ENCODE measurements at regions not wholly inside any gene's neighbourhood (a gene's known extent, or its start where the extent isn't known, plus 50 kb on each side); places are given as distances from the start of the nearest gene placed in this dataset.

DNA sequence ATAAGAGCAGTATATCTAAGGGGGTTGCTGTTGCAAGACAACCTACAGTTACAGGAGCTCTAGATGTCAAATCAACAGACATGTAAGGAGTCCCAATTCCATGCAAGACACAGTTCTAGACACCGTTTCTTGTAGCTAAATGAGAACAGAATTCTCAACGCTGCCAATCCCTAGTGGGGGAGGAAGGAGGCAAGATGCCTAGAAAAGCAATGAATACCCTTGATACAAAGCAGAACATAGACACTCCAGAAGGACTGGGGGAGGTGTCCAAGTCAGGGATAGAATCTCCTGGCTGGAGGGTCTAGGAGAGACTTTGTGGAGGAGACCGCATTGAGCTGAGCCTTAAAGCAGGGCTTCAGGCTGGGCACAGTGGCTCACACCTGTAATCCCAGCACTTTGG lies 280.2 kb downstream of the BUD13 start:
- intact Hi-C loops (cut with DNase I), result no loop called here
- Histone ChIP-seq H3K27ac (no peak overlapping the region), H3K27me3 (no peaks in the 10 kb centered on the region)

DNA sequence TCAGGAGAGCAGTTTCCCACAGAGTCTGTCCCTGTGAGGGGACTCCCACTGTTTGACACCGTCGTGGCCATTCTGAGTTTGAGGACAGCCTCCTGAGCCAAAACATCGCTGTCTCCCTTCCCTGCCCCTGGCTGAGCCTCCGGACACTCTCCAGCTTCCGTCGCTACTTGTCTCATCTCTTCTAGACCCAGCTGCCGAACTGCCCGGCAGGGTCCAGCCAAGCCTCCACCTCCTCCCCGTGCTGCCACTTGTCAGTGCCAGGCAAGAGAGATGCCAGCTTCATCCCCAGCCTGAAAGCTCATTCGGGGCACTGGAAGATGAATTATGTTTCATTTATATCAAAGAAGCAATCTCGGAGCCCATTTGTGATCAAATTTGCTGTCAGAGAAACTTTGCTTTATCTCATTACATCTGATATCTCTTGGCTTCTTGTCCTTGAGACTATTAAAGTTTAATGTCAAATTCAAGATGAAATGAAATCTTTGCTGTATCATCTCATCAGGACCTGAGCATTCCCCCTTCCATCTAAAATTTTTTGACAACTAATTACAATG lies 283.9 kb downstream of the BUD13 start:
- intact Hi-C loops (cut with DNase I), result no loop called here
- Histone ChIP-seq H3K27ac (no peak overlapping the region), H3K36me3 (no peaks in the 10 kb centered on the region), H3K9me3 (no peaks in the 10 kb centered on the region), H3K27me3 (no peaks in the 10 kb centered on the region), H3K4me3 (no peak overlapping the region), H3K4me1 (no peaks in the 10 kb centered on the region)
- no peak for DNase-seq (ENCODE audit: low spot score in 2 of 2)
- TF ChIP-seq, protein P1, sequence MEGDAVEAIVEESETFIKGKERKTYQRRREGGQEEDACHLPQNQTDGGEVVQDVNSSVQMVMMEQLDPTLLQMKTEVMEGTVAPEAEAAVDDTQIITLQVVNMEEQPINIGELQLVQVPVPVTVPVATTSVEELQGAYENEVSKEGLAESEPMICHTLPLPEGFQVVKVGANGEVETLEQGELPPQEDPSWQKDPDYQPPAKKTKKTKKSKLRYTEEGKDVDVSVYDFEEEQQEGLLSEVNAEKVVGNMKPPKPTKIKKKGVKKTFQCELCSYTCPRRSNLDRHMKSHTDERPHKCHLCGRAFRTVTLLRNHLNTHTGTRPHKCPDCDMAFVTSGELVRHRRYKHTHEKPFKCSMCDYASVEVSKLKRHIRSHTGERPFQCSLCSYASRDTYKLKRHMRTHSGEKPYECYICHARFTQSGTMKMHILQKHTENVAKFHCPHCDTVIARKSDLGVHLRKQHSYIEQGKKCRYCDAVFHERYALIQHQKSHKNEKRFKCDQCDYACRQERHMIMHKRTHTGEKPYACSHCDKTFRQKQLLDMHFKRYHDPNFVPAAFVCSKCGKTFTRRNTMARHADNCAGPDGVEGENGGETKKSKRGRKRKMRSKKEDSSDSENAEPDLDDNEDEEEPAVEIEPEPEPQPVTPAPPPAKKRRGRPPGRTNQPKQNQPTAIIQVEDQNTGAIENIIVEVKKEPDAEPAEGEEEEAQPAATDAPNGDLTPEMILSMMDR (IDR thresholded peaks at IDR 0.05), result no peak

More for the DNA sequence above, 280.2 kb downstream of the BUD13 start:
- TF ChIP-seq, protein P1 (IDR thresholded peaks at IDR 0.05), result no peak
- DNase-seq (ENCODE audit: low spot score in 2 of 2), result no peak
- no peaks in the 10 kb centered on the region for H3K36me3 ChIP-seq
- H3K4me1 ChIP-seq, result no peaks in the 10 kb centered on the region
- no peak overlapping the region for H3K4me3 ChIP-seq
- no peaks in the 10 kb centered on the region for H3K9me3 ChIP-seq

DNA sequence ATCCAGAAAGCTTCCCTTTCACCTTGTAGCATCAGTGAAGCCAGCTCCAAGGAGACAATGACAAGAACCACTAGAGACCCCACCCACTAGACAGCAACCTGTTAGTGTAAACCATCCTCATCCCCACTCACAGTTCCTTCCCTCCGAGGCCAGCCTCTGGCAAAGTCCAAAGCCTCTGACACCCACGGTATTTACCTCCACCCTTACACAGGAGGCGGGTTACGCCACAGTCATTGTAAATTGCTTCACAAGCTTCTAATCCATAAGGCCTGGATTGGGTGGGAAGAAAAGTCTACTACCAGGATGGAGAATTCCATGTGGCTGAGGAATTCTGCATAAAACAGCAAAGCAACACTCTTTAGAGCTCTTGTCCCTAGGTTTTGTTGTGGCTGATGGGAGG lies 287.4 kb downstream of the BUD13 start:
- no peaks in the 10 kb centered on the region for H3K27me3 ChIP-seq
- TF ChIP-seq, protein P1 (IDR thresholded peaks at IDR 0.05), result no peak
- H3K27ac ChIP-seq, result no peak overlapping the region
- H3K9me3 ChIP-seq, result no peaks in the 10 kb centered on the region
- intact Hi-C loops (cut with DNase I), result no loop called here
- no peaks in the 10 kb centered on the region for H3K4me1 ChIP-seq
- no peaks in the 10 kb centered on the region for H3K36me3 ChIP-seq
- DNase-seq (ENCODE audit: low spot score in 2 of 2), result no peak
- H3K4me3 ChIP-seq, result no peak overlapping the region

DNA sequence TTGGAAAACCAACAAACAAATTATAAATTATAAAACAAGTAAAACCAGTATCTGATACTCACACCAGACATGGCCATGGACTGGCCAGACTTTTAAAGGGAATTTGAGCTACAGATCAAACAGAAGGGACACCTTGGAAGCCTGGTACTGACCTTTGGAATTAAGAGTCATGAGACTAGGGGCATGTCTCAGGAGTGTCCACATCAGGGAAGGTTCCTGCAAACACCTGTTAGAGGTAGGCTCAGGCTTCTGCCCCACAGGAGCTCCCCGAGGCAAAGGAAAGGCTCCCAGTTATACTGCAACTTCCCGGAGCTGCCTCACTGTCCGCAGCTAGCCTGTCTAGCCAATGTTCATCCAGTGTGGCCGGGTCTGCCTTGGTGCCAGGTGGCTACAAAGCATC lies 290.1 kb downstream of the BUD13 start:
- Histone ChIP-seq H3K27me3 (no peaks in the 10 kb centered on the region), H3K9me3 (no peaks in the 10 kb centered on the region), H3K4me1 (no peaks in the 10 kb centered on the region), H3K27ac (no peak overlapping the region), H3K36me3 (no peaks in the 10 kb centered on the region), H3K4me3 (no peak overlapping the region)
- TF ChIP-seq, protein P1 (IDR thresholded peaks at IDR 0.05), result no peak
- no peak for DNase-seq (ENCODE audit: low spot score in 2 of 2)
- intact Hi-C loops (cut with DNase I), result no loop called here

DNA sequence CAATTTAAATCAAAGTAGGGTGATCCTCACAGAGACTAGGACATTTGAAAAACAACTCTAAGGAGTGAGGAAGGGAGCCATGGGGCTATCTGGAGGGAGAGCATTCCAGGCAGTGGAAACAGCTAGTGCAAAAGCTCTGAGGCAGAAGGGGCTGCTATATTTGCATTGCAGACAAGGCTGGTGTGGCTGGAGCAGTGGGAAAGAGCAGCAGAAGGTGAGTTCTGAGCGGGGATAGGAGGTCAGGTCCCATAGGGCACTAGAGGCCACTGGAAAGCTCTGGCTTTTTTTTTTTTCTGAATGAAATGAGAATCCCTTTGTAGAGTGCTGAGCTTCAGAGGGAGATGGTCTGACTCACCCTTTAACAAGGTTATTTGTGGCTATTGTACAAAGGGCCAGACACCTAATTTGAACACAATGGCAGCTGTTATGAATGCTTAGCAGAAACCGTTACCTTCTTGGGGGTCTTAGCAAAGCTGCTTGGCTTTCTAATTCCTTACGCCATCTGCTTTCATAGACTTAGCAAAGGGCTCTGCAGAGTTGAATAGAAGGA lies 291.6 kb downstream of the BUD13 start:
- intact Hi-C loops (cut with DNase I), result no loop called here
- Histone ChIP-seq H3K36me3 (no peaks in the 10 kb centered on the region), H3K4me1 (no peaks in the 10 kb centered on the region), H3K9me3 (no peaks in the 10 kb centered on the region), H3K4me3 (no peak overlapping the region), H3K27me3 (no peaks in the 10 kb centered on the region), H3K27ac (no peak overlapping the region)
- TF ChIP-seq, protein P1 (IDR thresholded peaks at IDR 0.05), result no peak
- DNase-seq (ENCODE audit: low spot score in 2 of 2), result no peak
